Epithelial cell of proximal tubule (primary cell): ENCODE measurements at regions not wholly inside any gene's neighbourhood (a gene's known extent, or its start where the extent isn't known, plus 50 kb on each side); places are given as distances from the start of the nearest gene placed in this dataset.

Experiments used
- DNase-seq: peaks from one replicate; pipeline ENCODE4 v3.0.0-alpha.2; 2011; ENCODE audit warnings: low read depth
- H3K4me3 ChIP-seq: 2 replicates; pipeline ENCODE4 v1.5.1; 2011; ENCODE audit warnings: low read depth, mild to moderate bottlenecking, low read length
- TF ChIP-seq, protein P1 (sequence below): conservative IDR thresholded peaks from 2 replicates; pipeline ENCODE4 v1.5.1; 2012; ENCODE audit warnings: low read depth, mild to moderate bottlenecking, low read length

- no peak for DNase-seq
- TF ChIP-seq, protein P1, sequence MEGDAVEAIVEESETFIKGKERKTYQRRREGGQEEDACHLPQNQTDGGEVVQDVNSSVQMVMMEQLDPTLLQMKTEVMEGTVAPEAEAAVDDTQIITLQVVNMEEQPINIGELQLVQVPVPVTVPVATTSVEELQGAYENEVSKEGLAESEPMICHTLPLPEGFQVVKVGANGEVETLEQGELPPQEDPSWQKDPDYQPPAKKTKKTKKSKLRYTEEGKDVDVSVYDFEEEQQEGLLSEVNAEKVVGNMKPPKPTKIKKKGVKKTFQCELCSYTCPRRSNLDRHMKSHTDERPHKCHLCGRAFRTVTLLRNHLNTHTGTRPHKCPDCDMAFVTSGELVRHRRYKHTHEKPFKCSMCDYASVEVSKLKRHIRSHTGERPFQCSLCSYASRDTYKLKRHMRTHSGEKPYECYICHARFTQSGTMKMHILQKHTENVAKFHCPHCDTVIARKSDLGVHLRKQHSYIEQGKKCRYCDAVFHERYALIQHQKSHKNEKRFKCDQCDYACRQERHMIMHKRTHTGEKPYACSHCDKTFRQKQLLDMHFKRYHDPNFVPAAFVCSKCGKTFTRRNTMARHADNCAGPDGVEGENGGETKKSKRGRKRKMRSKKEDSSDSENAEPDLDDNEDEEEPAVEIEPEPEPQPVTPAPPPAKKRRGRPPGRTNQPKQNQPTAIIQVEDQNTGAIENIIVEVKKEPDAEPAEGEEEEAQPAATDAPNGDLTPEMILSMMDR = no peak
- H3K4me3 ChIP-seq = no peak overlapping the region
Observed at GRCh38 chrX:143095816-143096215, 70.1 kb downstream of the SPANXN4 start.

DNA sequence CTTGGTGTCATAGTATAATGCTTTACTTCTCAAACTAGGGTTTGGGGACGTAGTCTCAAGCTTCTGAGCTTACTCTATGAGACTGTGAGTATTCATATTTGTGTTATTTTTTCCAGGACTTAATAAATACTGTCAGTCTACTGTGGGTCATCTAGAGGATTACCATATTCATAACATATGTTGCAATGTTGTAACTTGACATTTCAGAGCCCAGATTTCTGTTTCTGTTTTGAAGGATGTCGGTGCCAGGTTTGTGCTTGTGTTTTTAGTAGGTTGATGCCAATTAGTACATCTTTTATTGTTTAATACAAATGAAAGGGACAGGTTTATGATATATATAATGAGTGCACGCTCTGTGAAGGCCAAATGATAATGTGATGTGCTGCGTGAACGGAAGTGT lies 69.6 kb downstream of the SPANXN4 start:
- DNase-seq = no peak
- TF ChIP-seq, protein P1 = no peak
- H3K4me3 ChIP-seq = no peak overlapping the region

GRCh38 chrX:143094417-143095023 lies 68.8 kb downstream of the SPANXN4 start:
- H3K4me3 ChIP-seq = no peak overlapping the region
- no peak for DNase-seq
- TF ChIP-seq, protein P1 = no peak
